ENCODE measurements at regions not wholly inside any gene's neighbourhood (a gene's known extent, or its start where the extent isn't known, plus 50 kb on each side); places are given as distances from the start of the nearest gene placed in this dataset.
"Not testable (repeated sequence)": the region's sequence is repeated elsewhere in the genome, so short reads cannot be mapped to it uniquely, and the experiment has no call there.

GRCh38 chr1:115545096-115545720 is 96.6 kb upstream of the VANGL1 start:
- intact Hi-C loops (cut with micrococcal nuclease), result no loop called here
- H3K4me1 Mint-ChIP-seq, result no peaks in the 10 kb centered on the region
- H3K36me3 Mint-ChIP-seq (ENCODE audit: low read depth), result no peaks in the 10 kb centered on the region
- H3K27ac Mint-ChIP-seq, result no peak overlapping the region
- no peaks in the 10 kb centered on the region for H3K27me3 Mint-ChIP-seq
- no peaks in the 10 kb centered on the region for H3K9me3 Mint-ChIP-seq
- H3K4me3 Mint-ChIP-seq, result no peak overlapping the region
- DNase-seq, result no peak

DNA sequence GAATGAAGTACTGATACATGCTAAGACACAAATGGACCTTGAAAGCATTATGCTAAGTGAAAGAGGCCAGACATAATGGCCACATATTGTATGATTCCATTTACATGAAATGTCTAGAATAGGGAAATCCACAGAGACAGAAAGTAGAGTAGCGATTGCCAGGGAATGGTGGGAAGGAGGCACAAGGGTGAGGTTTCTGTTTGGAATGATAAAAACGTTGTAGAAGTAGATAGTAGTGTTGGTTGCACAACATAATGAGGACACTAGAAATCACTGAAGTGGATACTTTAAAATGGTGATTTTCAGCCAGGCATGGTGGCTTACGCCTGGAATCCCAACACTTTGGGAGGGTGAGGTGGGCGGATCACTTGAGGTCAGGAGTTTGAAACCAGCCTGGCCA is 97.6 kb upstream of the VANGL1 start:
- Mint-ChIP-seq H3K36me3 (ENCODE audit: low read depth) (no peaks in the 10 kb centered on the region), H3K27ac (no peak overlapping the region), H3K27me3 (no peaks in the 10 kb centered on the region), H3K4me3 (no peak overlapping the region), H3K9me3 (no peaks in the 10 kb centered on the region), H3K4me1 (no peaks in the 10 kb centered on the region)
- intact Hi-C loops (cut with micrococcal nuclease), result no loop called here
- DNase-seq, result no peak

DNA sequence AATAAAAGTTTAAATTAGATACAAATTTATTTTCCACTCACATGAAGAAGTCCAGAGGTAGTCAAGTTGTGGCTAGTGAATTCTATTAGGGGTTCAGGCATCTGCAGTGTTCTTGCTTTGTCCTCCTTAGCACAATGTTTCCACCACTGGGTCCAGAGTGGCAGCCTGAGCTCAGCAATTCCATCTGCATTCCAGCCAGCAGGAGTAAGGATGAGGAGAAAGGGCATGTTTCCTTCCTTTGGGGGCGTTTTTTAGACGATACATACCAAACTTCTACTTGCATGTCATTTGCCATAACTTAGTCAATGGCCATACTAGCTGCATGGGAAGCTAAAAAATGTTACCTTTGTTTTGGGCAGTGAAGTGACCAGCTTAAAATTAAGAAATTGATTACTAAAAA is 98.5 kb upstream of the VANGL1 start:
- Mint-ChIP-seq H3K4me1 (no peaks in the 10 kb centered on the region), H3K4me3 (no peak overlapping the region)
- no peak for DNase-seq

DNA sequence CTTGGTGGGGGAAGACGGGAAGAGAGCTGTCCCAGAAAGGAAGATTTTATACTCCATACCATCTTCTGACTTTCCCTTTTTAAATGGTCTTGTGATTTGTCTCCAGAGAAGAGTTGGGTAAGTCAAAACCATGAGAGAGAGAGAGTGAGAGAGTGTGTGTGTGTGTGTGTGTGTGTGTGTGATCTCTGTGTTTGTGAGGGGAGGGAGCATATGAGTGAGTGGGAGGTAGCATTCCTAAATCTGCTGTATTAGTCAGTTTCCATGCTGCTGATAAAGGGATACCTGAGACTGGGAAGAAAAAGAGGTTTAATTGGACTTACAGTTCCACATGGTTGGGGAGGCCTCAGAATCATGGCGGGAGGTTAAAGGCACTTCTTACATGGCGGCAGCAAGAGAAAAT is 102.0 kb upstream of the VANGL1 start:
- H3K36me3 Mint-ChIP-seq (ENCODE audit: low read depth), result no peaks in the 10 kb centered on the region
- DNase-seq, result no peak
- no peak overlapping the region for H3K27ac Mint-ChIP-seq
- no peaks in the 10 kb centered on the region for H3K27me3 Mint-ChIP-seq
- no peaks in the 10 kb centered on the region for H3K4me1 Mint-ChIP-seq
- intact Hi-C loops (cut with micrococcal nuclease), result no loop called here
- H3K9me3 Mint-ChIP-seq, result no peaks in the 10 kb centered on the region
- H3K4me3 Mint-ChIP-seq, result no peak overlapping the region

More for the DNA sequence above, 98.5 kb upstream of the VANGL1 start:
- H3K27ac Mint-ChIP-seq, result no peak overlapping the region
- no peaks in the 10 kb centered on the region for H3K36me3 Mint-ChIP-seq (ENCODE audit: low read depth)
- H3K27me3 Mint-ChIP-seq, result no peaks in the 10 kb centered on the region
- no peaks in the 10 kb centered on the region for H3K9me3 Mint-ChIP-seq
- intact Hi-C loops (cut with micrococcal nuclease), result no loop called here

- no peak for DNase-seq
- H3K4me3 Mint-ChIP-seq, result no peak overlapping the region
- H3K27me3 Mint-ChIP-seq, result no peaks in the 10 kb centered on the region
- intact Hi-C loops (cut with micrococcal nuclease), result no loop called here
- H3K36me3 Mint-ChIP-seq (ENCODE audit: low read depth), result no peaks in the 10 kb centered on the region
- H3K27ac Mint-ChIP-seq, result no peak overlapping the region
- H3K4me1 Mint-ChIP-seq, result no peaks in the 10 kb centered on the region
- no peaks in the 10 kb centered on the region for H3K9me3 Mint-ChIP-seq
Measured at GRCh38 chr1:115539061-115539460, 102.7 kb upstream of the VANGL1 start.

DNA sequence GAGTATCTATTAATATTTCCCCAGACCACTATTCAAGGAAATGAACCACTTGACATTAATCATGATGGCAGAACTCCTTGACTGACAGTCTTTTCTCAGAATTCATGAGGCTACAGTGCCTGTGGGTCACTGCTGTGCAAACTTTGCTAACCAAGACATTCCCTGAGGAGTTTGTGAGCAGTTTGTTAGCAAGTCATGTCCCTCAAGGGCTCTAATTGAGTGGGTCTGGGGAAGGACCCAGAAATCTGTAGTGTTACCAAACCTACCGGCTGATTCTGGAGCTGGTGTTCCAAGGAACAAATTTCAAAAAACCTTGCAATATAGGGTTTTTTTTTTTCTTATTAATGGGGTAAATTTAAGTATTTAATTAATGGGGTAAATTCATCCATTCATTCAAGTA is 103.2 kb upstream of the VANGL1 start:
- H3K4me3 Mint-ChIP-seq, result no peak overlapping the region
- intact Hi-C loops (cut with micrococcal nuclease), result no loop called here
- no peaks in the 10 kb centered on the region for H3K36me3 Mint-ChIP-seq (ENCODE audit: low read depth)
- no peaks in the 10 kb centered on the region for H3K9me3 Mint-ChIP-seq
- no peak overlapping the region for H3K27ac Mint-ChIP-seq
- no peaks in the 10 kb centered on the region for H3K27me3 Mint-ChIP-seq
- DNase-seq, result no peak
- no peaks in the 10 kb centered on the region for H3K4me1 Mint-ChIP-seq

DNA sequence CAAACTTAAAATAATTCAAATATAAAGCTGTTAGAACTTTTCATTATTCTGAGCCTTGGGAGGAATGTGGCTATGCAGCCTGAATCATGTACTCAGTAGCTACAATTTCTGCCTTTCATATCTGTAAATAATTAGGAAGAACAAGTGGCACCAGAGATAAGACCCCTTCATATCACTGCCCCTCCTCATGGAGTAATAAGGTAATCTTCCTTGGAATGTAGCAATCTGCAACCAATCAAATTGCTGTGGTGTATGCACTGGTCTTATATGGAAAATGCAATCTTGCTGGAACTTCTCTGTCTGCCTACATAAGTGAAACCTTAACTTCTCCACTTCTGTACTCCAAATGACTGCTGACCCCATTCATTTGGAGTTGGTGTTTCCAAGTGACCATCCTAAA is 104.4 kb upstream of the VANGL1 start:
- H3K36me3 Mint-ChIP-seq (ENCODE audit: low read depth), result no peaks in the 10 kb centered on the region
- no peaks in the 10 kb centered on the region for H3K27me3 Mint-ChIP-seq
- intact Hi-C loops (cut with micrococcal nuclease), result no loop called here
- no peak overlapping the region for H3K4me3 Mint-ChIP-seq
- DNase-seq, result no peak
- H3K9me3 Mint-ChIP-seq, result no peaks in the 10 kb centered on the region
- H3K4me1 Mint-ChIP-seq, result no peaks in the 10 kb centered on the region
- no peak overlapping the region for H3K27ac Mint-ChIP-seq

- no peaks in the 10 kb centered on the region for H3K9me3 Mint-ChIP-seq
- peaks cover 2% of the 10 kb centered on the region for H3K27me3 Mint-ChIP-seq
- no peak overlapping the region for H3K27ac Mint-ChIP-seq
- peaks cover 2% of the 10 kb centered on the region for H3K4me1 Mint-ChIP-seq
- H3K4me3 Mint-ChIP-seq, result no peak overlapping the region
- no peaks in the 10 kb centered on the region for H3K36me3 Mint-ChIP-seq (ENCODE audit: low read depth)
- intact Hi-C loops (cut with micrococcal nuclease), result no loop called here
- DNase-seq, result no peak
Measured at GRCh38 chr1:115536279-115536816, 105.4 kb upstream of the VANGL1 start.

DNA sequence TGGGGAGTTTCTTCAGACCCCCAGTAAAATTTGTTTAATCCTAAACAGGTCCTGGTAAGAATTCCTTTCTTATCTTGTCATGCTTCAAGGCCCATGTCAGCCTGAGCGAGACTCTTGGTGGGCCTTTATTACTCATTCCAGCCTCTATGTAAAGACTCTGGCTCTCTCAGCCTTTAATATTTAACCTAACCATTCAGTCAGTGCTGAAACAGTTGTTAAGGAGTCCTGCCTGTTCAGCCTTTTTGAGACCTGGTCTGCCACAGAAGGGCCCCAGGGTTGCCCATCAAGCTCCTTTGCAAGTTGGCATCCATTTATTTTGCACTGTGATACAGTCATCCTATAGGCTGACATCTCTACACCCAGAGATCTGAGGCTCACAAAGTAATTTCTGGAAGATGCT is 107.7 kb upstream of the VANGL1 start:
- no peaks in the 10 kb centered on the region for H3K9me3 Mint-ChIP-seq
- no peak overlapping the region for H3K4me3 Mint-ChIP-seq
- no peak overlapping the region for H3K27ac Mint-ChIP-seq
- no peak for DNase-seq
- H3K27me3 Mint-ChIP-seq, result peaks cover 2% of the 10 kb centered on the region
- peaks cover 2% of the 10 kb centered on the region for H3K4me1 Mint-ChIP-seq
- H3K36me3 Mint-ChIP-seq (ENCODE audit: low read depth), result no peaks in the 10 kb centered on the region
- intact Hi-C loops (cut with micrococcal nuclease), result no loop called here

GRCh38 chr1:115531631-115532264 is 110.0 kb upstream of the VANGL1 start:
- Mint-ChIP-seq H3K27ac (no peak overlapping the region), H3K36me3 (ENCODE audit: low read depth) (no peaks in the 10 kb centered on the region), H3K9me3 (no peaks in the 10 kb centered on the region), H3K4me3 (no peak overlapping the region), H3K4me1 (peaks cover 2% of the 10 kb centered on the region), H3K27me3 (peaks cover 2% of the 10 kb centered on the region)
- no peak for DNase-seq
- intact Hi-C loops (cut with micrococcal nuclease), result no loop called here

DNA sequence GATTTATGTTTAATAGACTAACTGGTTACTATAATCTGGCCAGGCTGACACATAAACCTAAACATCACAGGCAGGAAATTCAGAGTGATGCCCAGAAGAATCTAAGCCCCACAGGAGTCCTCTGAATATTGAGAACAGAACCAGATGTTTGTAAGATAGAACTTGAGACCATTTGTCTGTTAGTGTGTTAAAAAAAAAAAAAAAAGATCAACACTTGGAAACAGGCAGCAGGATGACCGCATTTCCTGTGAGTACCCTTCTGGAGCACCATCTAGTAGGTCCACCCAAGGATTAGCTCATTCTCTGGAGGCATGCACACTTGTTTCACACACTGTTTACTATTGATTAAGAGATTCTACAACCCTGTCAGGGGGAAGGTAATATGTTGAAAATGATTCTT is 111.4 kb upstream of the VANGL1 start:
- intact Hi-C loops (cut with micrococcal nuclease), result no loop called here
- H3K4me3 Mint-ChIP-seq, result no peak overlapping the region
- H3K4me1 Mint-ChIP-seq, result peaks cover 2% of the 10 kb centered on the region
- H3K9me3 Mint-ChIP-seq, result no peaks in the 10 kb centered on the region
- no peak overlapping the region for H3K27ac Mint-ChIP-seq
- H3K36me3 Mint-ChIP-seq (ENCODE audit: low read depth), result no peaks in the 10 kb centered on the region
- DNase-seq, result no peak
- H3K27me3 Mint-ChIP-seq, result peaks cover 2% of the 10 kb centered on the region

DNA sequence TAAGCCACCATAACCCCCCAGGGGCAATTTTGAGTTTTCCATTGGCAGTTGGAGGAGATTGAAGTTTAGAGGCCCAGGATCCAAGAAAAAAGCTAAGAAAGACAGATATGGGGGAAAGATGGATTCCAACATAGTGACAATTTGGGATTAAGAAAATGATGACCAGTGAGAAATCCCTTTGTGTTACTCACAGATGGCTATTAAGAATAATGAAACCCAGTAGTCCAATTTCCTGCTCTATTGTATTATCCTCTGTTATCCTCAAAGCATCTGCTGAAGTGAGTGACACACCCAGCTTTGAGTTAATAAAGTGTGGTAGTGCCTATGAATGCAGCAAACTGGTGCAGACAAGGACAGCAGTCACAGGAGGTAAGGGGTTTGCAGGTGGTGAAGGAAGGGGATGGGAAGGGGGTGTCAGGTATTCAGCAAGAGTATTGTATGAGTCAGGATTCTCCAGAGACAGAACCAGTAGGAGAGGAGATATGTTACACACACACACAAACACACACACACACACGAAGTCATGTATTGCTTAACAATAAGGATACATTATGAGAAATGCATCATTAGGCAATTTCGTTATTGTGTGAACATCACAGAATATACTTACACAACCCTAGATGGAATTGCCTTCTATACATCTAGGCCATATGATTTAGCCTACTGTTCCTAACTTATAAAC is 112.4 kb upstream of the VANGL1 start:
- Mint-ChIP-seq H3K4me3 (no peak overlapping the region), H3K36me3 (ENCODE audit: low read depth) (no peaks in the 10 kb centered on the region), H3K27ac (no peak overlapping the region), H3K9me3 (no peaks in the 10 kb centered on the region), H3K27me3 (peaks cover 2% of the 10 kb centered on the region), H3K4me1 (peaks cover 2% of the 10 kb centered on the region)
- DNase-seq, result no peak
- intact Hi-C loops (cut with micrococcal nuclease), result no loop called here

GRCh38 chr1:115528336-115528735 is 113.4 kb upstream of the VANGL1 start:
- H3K27me3 Mint-ChIP-seq; H3K4me1 Mint-ChIP-seq; H3K9me3 Mint-ChIP-seq; H3K36me3 Mint-ChIP-seq (ENCODE audit: low read depth); H3K27ac Mint-ChIP-seq; intact Hi-C loops (cut with micrococcal nuclease); DNase-seq; H3K4me3 Mint-ChIP-seq: not testable (repeated sequence)

DNA sequence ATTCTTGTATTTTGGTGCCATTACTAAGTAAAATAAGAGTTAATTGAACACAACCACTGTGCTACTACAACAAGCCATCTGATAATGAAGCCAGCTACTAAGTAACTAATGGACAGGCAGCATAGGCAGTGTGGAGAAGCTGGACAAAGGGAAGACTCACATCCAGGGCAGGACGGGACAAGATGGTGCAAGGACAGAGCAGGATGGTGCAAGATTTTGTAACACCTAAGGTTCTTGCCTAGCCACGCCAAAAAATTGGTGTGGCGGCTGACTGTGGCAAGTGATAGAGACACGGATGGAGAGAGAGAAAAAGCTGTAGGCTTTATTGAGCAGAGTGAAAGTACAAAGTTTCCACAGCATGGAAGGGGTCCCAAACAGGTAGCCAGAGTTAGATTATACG is 114.0 kb upstream of the VANGL1 start:
- Mint-ChIP-seq H3K9me3 (no peaks in the 10 kb centered on the region), H3K4me3 (no peak overlapping the region), H3K4me1 (peaks cover 2% of the 10 kb centered on the region), H3K36me3 (ENCODE audit: low read depth) (no peaks in the 10 kb centered on the region), H3K27ac (no peak overlapping the region), H3K27me3 (peaks cover 2% of the 10 kb centered on the region)
- intact Hi-C loops (cut with micrococcal nuclease), result no loop called here
- DNase-seq, result no peak
